PC-9 (cell line): ENCODE measurements at regions not wholly inside any gene's neighbourhood (a gene's known extent, or its start where the extent isn't known, plus 50 kb on each side); places are given as distances from the start of the nearest gene placed in this dataset.

Experiments used
- BruUV-seq: library from RNA; stranded (reverse); fragments of 400-500 nt; replicated peaks from 2 replicates; lab custom pipeline; 2021; lab: Mats Ljungman, UMichigan
- CTCF ChIA-PET: fragments of 300-600 bp; sonication (Branson Sonifier 250); formaldehyde crosslinking; loops from one replicate; lab custom pipeline; 2022; ENCODE audit warnings: antibody characterized with exemption; lab: Charles Lee
- POLR2A ChIA-PET: fragments of 300-600 bp; sonication (Branson Sonifier 250); formaldehyde crosslinking; loops from one replicate; lab custom pipeline; 2022; ENCODE audit warnings: antibody characterized with exemption; ENCODE audit not compliant: unreplicated experiment; lab: Charles Lee
- DNase-seq, 2 experiments: peaks; one replicate each; pipeline versions ENCODE4 v3.0.0 to v3.0.0-alpha.2; 2015 to 2022; ENCODE audit warnings: mixed read lengths in 1 of 2
- H2AFZ ChIP-seq: fragments of 200-600 bp; sonication (generic); 2 replicates; pipeline ENCODE4 v1.8.1; 2017; ENCODE audit warnings: antibody characterized with exemption
- H3F3A ChIP-seq: fragments of 200-600 bp; sonication (generic); 2 replicates; pipeline ENCODE4 v1.8.1; 2017; ENCODE audit warnings: antibody characterized with exemption, mild to moderate bottlenecking, low read depth; ENCODE audit not compliant: insufficient read depth
- H3K27ac ChIP-seq: fragments of 200-600 bp; sonication (generic); 2 replicates; pipeline ENCODE4 v1.6.1; 2016; ENCODE audit warnings: mixed run types
- H3K27me3 ChIP-seq: fragments of 200-600 bp; sonication (generic); 2 replicates; pipeline ENCODE4 v1.6.1; 2016; ENCODE audit warnings: low read depth, mixed run types; ENCODE audit not compliant: insufficient read depth
- H3K36me3 ChIP-seq: fragments of 200-600 bp; sonication (generic); 2 replicates; pipeline ENCODE4 v1.6.1; 2016; ENCODE audit warnings: low read depth, mixed run types
- H3K4me1 ChIP-seq: fragments of 200-600 bp; sonication (generic); replicated peaks from 2 replicates; pipeline ENCODE4 v1.6.1; 2016; ENCODE audit warnings: mixed run types; ENCODE audit not compliant: insufficient read depth
- H3K4me2 ChIP-seq: fragments of 200-600 bp; sonication (generic); 2 replicates; pipeline ENCODE4 v1.6.1; 2017; ENCODE audit warnings: mixed run types
- H3K4me3 ChIP-seq: fragments of 200-600 bp; sonication (generic); 2 replicates; pipeline ENCODE4 v1.6.1; 2016; ENCODE audit warnings: mixed run types
- H3K79me2 ChIP-seq: fragments of 200-600 bp; sonication (generic); 2 replicates; pipeline ENCODE4 v1.6.1; 2017; ENCODE audit warnings: low read depth, mixed run types
- H3K9me2 ChIP-seq: fragments of 200-600 bp; sonication (generic); 2 replicates; pipeline ENCODE4 v1.8.1; 2017; ENCODE audit warnings: mild to moderate bottlenecking; ENCODE audit not compliant: insufficient read depth
- H3K9me3 ChIP-seq: fragments of 200-600 bp; sonication (generic); 2 replicates; pipeline ENCODE4 v1.8.1; 2016; ENCODE audit warnings: low read depth; ENCODE audit not compliant: insufficient read depth
- H4K20me1 ChIP-seq: fragments of 200-600 bp; sonication (generic); 2 replicates; pipeline ENCODE4 v1.8.1; 2017; ENCODE audit not compliant: insufficient read depth
- CTCF ChIP-seq: fragments of 200-600 bp; sonication (generic); conservative IDR thresholded peaks from 2 replicates; pipeline ENCODE4 v1.6.1; 2017; ENCODE audit warnings: mixed run types, antibody characterized with exemption, mild to moderate bottlenecking, moderate library complexity
- EZH2 ChIP-seq: fragments of 200-600 bp; sonication (generic); IDR thresholded peaks from 2 replicates; pipeline ENCODE4 v1.8.0; 2017; ENCODE audit warnings: antibody characterized with exemption, low read depth
- intact Hi-C: fragments of 100-400 bp; cut with micrococcal nuclease; formaldehyde crosslinking; loops from one replicate; pipeline ENCODE4 v1.10.0; 2022; ENCODE audit not compliant: unreplicated experiment

- no peak overlapping the region for H3K27ac ChIP-seq
- H2AFZ ChIP-seq, result no peak overlapping the region
- no TSS peak for BruUV-seq
- intact Hi-C loops, result no loop called here
- no peaks in the 10 kb centered on the region for H4K20me1 ChIP-seq
- no peak for DNase-seq
- CTCF ChIA-PET, result no interaction called here
- TF ChIP-seq EZH2, result no peak
- no peak for TF ChIP-seq CTCF
- POLR2A ChIA-PET, result interaction anchor here (0.7 kb wide), 1 partner anchor 26 kb away, joined by 5 read pairs; no protein-coding TSS in a partner anchor
- H3K27me3 ChIP-seq, result no peaks in the 10 kb centered on the region
- no peaks in the 10 kb centered on the region for H3K9me3 ChIP-seq
- no peaks in the 10 kb centered on the region for H3K79me2 ChIP-seq
- no peak overlapping the region for H3K4me3 ChIP-seq
- no peaks in the 10 kb centered on the region for H3K36me3 ChIP-seq
- no peak overlapping the region for H3K4me2 ChIP-seq
- H3K4me1 ChIP-seq, result no peaks in the 10 kb centered on the region
- no peaks in the 10 kb centered on the region for H3F3A ChIP-seq
- H3K9me2 ChIP-seq, result no peaks in the 10 kb centered on the region
Measured at GRCh38 chr9:108803428-108804065, 52.2 kb downstream of the ACTL7B start.

GRCh38 chr9:108802967-108803366, 52.8 kb downstream of the ACTL7B start:
- Histone ChIP-seq H3K27ac (no peak overlapping the region), H3F3A (no peaks in the 10 kb centered on the region), H3K9me2 (no peaks in the 10 kb centered on the region), H2AFZ (no peak overlapping the region), H3K4me2 (no peak overlapping the region), H3K4me1 (no peaks in the 10 kb centered on the region), H3K9me3 (no peaks in the 10 kb centered on the region), H3K36me3 (no peaks in the 10 kb centered on the region), H3K79me2 (no peaks in the 10 kb centered on the region), H4K20me1 (no peaks in the 10 kb centered on the region), H3K27me3 (no peaks in the 10 kb centered on the region), H3K4me3 (no peak overlapping the region)
- no peak for TF ChIP-seq EZH2
- no peak for TF ChIP-seq CTCF
- ChIA-PET POLR2A (interaction anchor here (0.6 to 0.7 kb wide), 3 partner anchors 25 to 915 kb away, joined by 4 to 5 read pairs (median 5); no protein-coding TSS in a partner anchor), CTCF (no interaction called here)
- no peak for DNase-seq
- no TSS peak for BruUV-seq
- intact Hi-C loops, result no loop called here

- H2AFZ ChIP-seq, result no peak overlapping the region
- H3K36me3 ChIP-seq, result no peaks in the 10 kb centered on the region
- ChIA-PET POLR2A (no interaction called here), CTCF (interaction anchor here (0.6 kb wide), 1 partner anchor 30 kb away, joined by 3 read pairs; no protein-coding TSS in a partner anchor)
- no peak for TF ChIP-seq EZH2
- no peak for TF ChIP-seq CTCF
- intact Hi-C loops, result no loop called here
- no peaks in the 10 kb centered on the region for H3K27me3 ChIP-seq
- no peak overlapping the region for H3K27ac ChIP-seq
- no peaks in the 10 kb centered on the region for H3K9me3 ChIP-seq
- no TSS peak for BruUV-seq
- H3K9me2 ChIP-seq, result no peaks in the 10 kb centered on the region
- no peak for DNase-seq
- H3K4me2 ChIP-seq, result no peak overlapping the region
- H3K4me1 ChIP-seq, result no peaks in the 10 kb centered on the region
- no peak overlapping the region for H3K4me3 ChIP-seq
- H3F3A ChIP-seq, result no peaks in the 10 kb centered on the region
- H3K79me2 ChIP-seq, result no peaks in the 10 kb centered on the region
- no peaks in the 10 kb centered on the region for H4K20me1 ChIP-seq
Measured at GRCh38 chr9:108801949-108802348, 53.8 kb downstream of the ACTL7B start.
